Neuronal stem cell (in vitro differentiated cells): ENCODE measurements at regions not wholly inside any gene's neighbourhood (a gene's known extent, or its start where the extent isn't known, plus 50 kb on each side); places are given as distances from the start of the nearest gene placed in this dataset.
"Not testable (repeated sequence)": the region's sequence is repeated elsewhere in the genome, so short reads cannot be mapped to it uniquely, and the experiment has no call there.

ENCODE experiments used
- DNase-seq: peaks from one replicate; pipeline ENCODE4 v3.0.0-alpha.2; 2013; ENCODE audit warnings: low spot score
- H2AFZ ChIP-seq: one replicate; pipeline ENCODE4 v1.6.1; 2013; ENCODE audit warnings: mild to moderate bottlenecking, low read length, inconsistent platforms
- H2AK5ac ChIP-seq: 2 replicates; pipeline ENCODE4 v1.6.1; 2013; ENCODE audit warnings: low read depth, mild to moderate bottlenecking, inconsistent platforms, low read length, moderate library complexity, mixed read lengths
- H2BK120ac ChIP-seq: 2 replicates; pipeline ENCODE4 v1.6.1; 2013; ENCODE audit warnings: low read depth, mild to moderate bottlenecking, inconsistent platforms, low read length, moderate library complexity, mixed read lengths
- H2BK12ac ChIP-seq: one replicate; pipeline ENCODE4 v1.6.1; 2013; ENCODE audit warnings: low read length, inconsistent platforms
- H2BK15ac ChIP-seq: 2 replicates; pipeline ENCODE4 v1.6.1; 2013; ENCODE audit warnings: mild to moderate bottlenecking, low read length, inconsistent platforms, mixed read lengths
- H2BK5ac ChIP-seq: one replicate; pipeline ENCODE4 v1.6.1; 2013; ENCODE audit warnings: inconsistent platforms, mild to moderate bottlenecking, low read length, moderate library complexity
- H3K14ac ChIP-seq: one replicate; pipeline ENCODE4 v1.6.1; 2013; ENCODE audit warnings: low read length, inconsistent platforms
- H3K18ac ChIP-seq: 2 replicates; pipeline ENCODE4 v1.6.1; 2013; ENCODE audit warnings: low read length, inconsistent platforms
- H3K23ac ChIP-seq: 2 replicates; pipeline ENCODE4 v1.6.1; 2013; ENCODE audit warnings: low read depth, mild to moderate bottlenecking, mixed read lengths, low read length, inconsistent platforms; ENCODE audit not compliant: poor library complexity
- H3K27ac ChIP-seq: replicated peaks from 3 replicates; pipeline ENCODE4 v1.5.1; 2013; ENCODE audit warnings: low read length, inconsistent platforms
- H3K27me3 ChIP-seq, 3 experiments: 2 replicates each; pipeline ENCODE4 v1.6.1; 2013; ENCODE audit warnings: low read length in 3 of 3, mild to moderate bottlenecking in 2 of 3, inconsistent platforms in 1 of 3, low read depth in 1 of 3, mixed read lengths in 1 of 3, moderate library complexity in 1 of 3; ENCODE audit not compliant: control insufficient read depth in 3 of 3, insufficient read depth in 3 of 3
- H3K36me3 ChIP-seq, 2 donors: replicated peaks in 1 of 2; 2 replicates each; pipeline ENCODE4 v1.6.1; 2013; ENCODE audit warnings: low read length in 2 of 2; ENCODE audit not compliant: control insufficient read depth in 2 of 2, insufficient read depth in 2 of 2
- H3K4ac ChIP-seq: 2 replicates; pipeline ENCODE4 v1.6.1; 2013; ENCODE audit warnings: inconsistent platforms, mild to moderate bottlenecking, low read length, moderate library complexity
- H3K4me1 ChIP-seq, 2 donors: 1 replicate in 1 of 2; 2 replicates in 1 of 2; pipeline ENCODE4 v1.6.1; 2013; ENCODE audit warnings: low read length in 2 of 2, low read depth in 1 of 2; ENCODE audit not compliant: control insufficient read depth in 2 of 2, insufficient read depth in 1 of 2
- H3K4me2 ChIP-seq: one replicate; pipeline ENCODE4 v1.6.1; 2013; ENCODE audit warnings: mild to moderate bottlenecking, low read length, inconsistent platforms; ENCODE audit not compliant: insufficient read depth, poor library complexity, severe bottlenecking
- H3K4me3 ChIP-seq, 2 donors: 2 replicates each; pipeline ENCODE4 v1.5.1; 2013; ENCODE audit warnings: low read length in 2 of 2, mild to moderate bottlenecking in 2 of 2, inconsistent platforms in 1 of 2, moderate library complexity in 1 of 2
- H3K79me1 ChIP-seq: one replicate; pipeline ENCODE4 v1.6.1; 2013; ENCODE audit warnings: low read depth, mild to moderate bottlenecking, inconsistent platforms, low read length, moderate library complexity
- H3K9ac ChIP-seq: one replicate; pipeline ENCODE4 v1.6.1; 2013; ENCODE audit warnings: mild to moderate bottlenecking, low read depth, low read length, inconsistent platforms; ENCODE audit not compliant: poor library complexity
- H3K9me3 ChIP-seq, 2 donors: replicated peaks in 1 of 2; 2 replicates each; pipeline versions ENCODE3 to v1.6.1; 2013; ENCODE audit warnings: low read length in 2 of 2, mild to moderate bottlenecking in 2 of 2, inconsistent platforms in 1 of 2, low read depth in 1 of 2, mixed read lengths in 1 of 2, moderate library complexity in 1 of 2; ENCODE audit not compliant: control insufficient read depth in 2 of 2, insufficient read depth in 1 of 2
- H4K8ac ChIP-seq: one replicate; pipeline ENCODE4 v1.6.1; 2013; ENCODE audit warnings: low read depth, mild to moderate bottlenecking, inconsistent platforms, low read length, moderate library complexity
- H4K91ac ChIP-seq: one replicate; pipeline ENCODE4 v1.6.1; 2013; ENCODE audit warnings: low read length, low read depth, mild to moderate bottlenecking, inconsistent platforms; ENCODE audit not compliant: poor library complexity
- WGBS, 2 donors: extraction: QIAGEN DNeasy Blood & Tissue Kit; methylation state at CpG; one replicate each; pipeline ENCODE4 v1.1.7; 2013; ENCODE audit warnings: missing lambda C conversion rate in 2 of 2, mixed read lengths in 1 of 2; ENCODE audit not compliant: insufficient read length in 2 of 2, insufficient replicate concordance in 1 of 2; ENCODE audit errors: extremely low coverage in 2 of 2; 5-methylcytosine and 5-hydroxymethylcytosine counted together

DNA sequence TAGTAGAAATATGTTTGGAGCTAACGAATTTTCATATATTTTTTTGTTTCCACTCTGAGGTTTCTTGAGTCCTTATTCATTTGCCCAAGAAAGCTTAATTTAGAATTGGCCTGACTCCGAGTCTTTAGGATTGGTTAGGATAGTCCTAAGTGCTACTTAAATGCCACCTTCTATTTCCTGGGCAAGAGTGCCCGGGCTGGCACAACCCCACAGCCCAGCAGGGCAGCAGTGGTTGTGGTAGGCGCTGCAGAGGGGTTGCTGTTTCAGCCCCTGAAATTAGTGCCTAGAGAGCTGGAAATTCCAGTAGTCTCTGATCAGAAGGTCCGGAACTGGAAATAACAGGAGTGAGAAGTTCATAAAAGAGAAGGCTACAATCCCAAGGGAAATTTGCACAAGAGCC, 139.4 kb upstream of the TENT5A start:
- no peak overlapping the region for H3K4me3 ChIP-seq
- H3K36me3 ChIP-seq, result no peaks in the 10 kb centered on the region
- H3K79me1 ChIP-seq, result no peaks in the 10 kb centered on the region
- H3K9ac ChIP-seq, result no peak overlapping the region
- no peak overlapping the region for H2BK12ac ChIP-seq
- H4K8ac ChIP-seq, result no peak overlapping the region
- no peak overlapping the region for H2AFZ ChIP-seq
- no peak overlapping the region for H4K91ac ChIP-seq
- WGBS, 2 donors, result no CpG with 5 or more reads among the region's 5 CpGs
- no peak overlapping the region for H2BK15ac ChIP-seq
- no peak overlapping the region for H3K14ac ChIP-seq
- no peak overlapping the region for H2BK5ac ChIP-seq
- H3K23ac ChIP-seq, result no peak overlapping the region
- no peak for DNase-seq
- H3K18ac ChIP-seq, result no peak overlapping the region
- no peak overlapping the region for H2AK5ac ChIP-seq
- no peaks in the 10 kb centered on the region for H3K9me3 ChIP-seq
- no peak overlapping the region for H3K4ac ChIP-seq
- H3K27me3 ChIP-seq, result no peaks in the 10 kb centered on the region
- no peak overlapping the region for H3K4me2 ChIP-seq
- peaks cover 0 to 7% of the 10 kb centered on the region in 2 donors for H3K4me1 ChIP-seq
- no peak overlapping the region for H3K27ac ChIP-seq
- no peak overlapping the region for H2BK120ac ChIP-seq

DNA sequence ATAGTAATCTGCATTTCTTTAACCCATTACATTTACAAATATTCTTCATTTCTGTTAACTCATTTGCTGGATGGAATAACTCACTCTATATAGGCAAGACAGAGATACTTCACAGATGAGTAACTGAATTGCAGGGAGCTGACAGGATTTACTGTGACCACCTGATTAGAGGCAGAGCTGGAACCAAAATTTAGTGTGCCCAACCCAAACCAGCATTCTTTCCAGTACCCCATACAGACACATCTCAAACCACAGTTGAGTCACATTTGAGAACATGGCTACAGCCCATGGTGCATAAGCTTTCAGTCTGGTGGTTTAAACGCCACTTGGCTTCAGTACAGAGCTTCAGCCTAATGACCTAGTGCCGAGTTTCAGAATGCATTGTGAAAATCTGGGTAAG, 138.4 kb upstream of the TENT5A start:
- no peak overlapping the region for H2AK5ac ChIP-seq
- no peak overlapping the region for H3K4me3 ChIP-seq
- H3K4ac ChIP-seq, result no peak overlapping the region
- no peaks in the 10 kb centered on the region for H3K36me3 ChIP-seq
- H2BK120ac ChIP-seq, result no peak overlapping the region
- H4K8ac ChIP-seq, result no peak overlapping the region
- H3K23ac ChIP-seq, result no peak overlapping the region
- no peak overlapping the region for H3K4me2 ChIP-seq
- H3K9me3 ChIP-seq, result no peaks in the 10 kb centered on the region
- peaks cover 0 to 7% of the 10 kb centered on the region in 2 donors for H3K4me1 ChIP-seq
- H3K79me1 ChIP-seq, result no peaks in the 10 kb centered on the region
- no peak overlapping the region for H2AFZ ChIP-seq
- H3K27me3 ChIP-seq, result no peaks in the 10 kb centered on the region
- H2BK12ac ChIP-seq, result no peak overlapping the region
- no peak overlapping the region for H3K27ac ChIP-seq
- H3K14ac ChIP-seq, result no peak overlapping the region
- no peak overlapping the region for H2BK5ac ChIP-seq
- no peak overlapping the region for H3K18ac ChIP-seq
- no peak overlapping the region for H2BK15ac ChIP-seq
- no CpG with 5 or more reads among the region's 2 CpGs for WGBS, 2 donors
- no peak overlapping the region for H4K91ac ChIP-seq
- DNase-seq, result no peak
- no peak overlapping the region for H3K9ac ChIP-seq

DNA sequence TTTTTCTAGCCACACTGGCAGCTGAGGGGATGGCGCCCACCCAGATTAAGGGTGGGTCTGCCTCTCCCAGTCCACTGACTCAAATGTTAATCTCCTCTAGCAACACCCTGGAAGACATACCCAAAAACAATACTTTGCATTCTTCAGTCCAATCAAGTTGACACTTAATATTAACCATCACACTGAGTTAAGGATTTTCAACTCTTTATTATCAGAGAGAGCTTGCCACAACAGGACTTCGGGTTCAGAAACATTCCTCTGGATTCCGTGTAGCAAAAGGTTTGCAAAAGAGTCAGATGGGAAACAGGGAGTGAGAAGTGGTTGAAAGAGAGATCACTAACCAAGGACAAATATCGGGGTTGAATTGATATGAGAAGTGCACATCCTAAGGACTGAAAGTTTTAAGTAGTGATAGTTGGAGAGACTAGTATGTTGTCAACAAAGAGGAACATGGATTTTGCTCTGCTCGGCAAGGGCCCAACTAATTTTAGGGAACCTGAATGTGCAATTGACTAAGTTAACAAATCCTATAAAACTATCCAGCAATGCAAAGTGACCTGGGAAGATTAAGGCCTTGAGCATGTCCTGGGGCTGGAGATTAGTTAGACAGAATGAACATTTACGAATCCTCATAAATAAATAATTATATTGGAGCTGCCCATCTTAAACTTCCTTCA, 137.0 kb upstream of the TENT5A start:
- no peak overlapping the region for H2BK12ac ChIP-seq
- no peak overlapping the region for H3K27ac ChIP-seq
- no peak overlapping the region for H3K14ac ChIP-seq
- no peak for DNase-seq
- H3K4me3 ChIP-seq, result no peak overlapping the region
- no peak overlapping the region for H2BK5ac ChIP-seq
- H2BK15ac ChIP-seq, result no peak overlapping the region
- peaks cover 2% of the 10 kb centered on the region for H3K79me1 ChIP-seq
- H3K18ac ChIP-seq, result no peak overlapping the region
- WGBS, 2 donors, result no CpG with 5 or more reads among the region's 6 CpGs
- peaks cover 0 to 1% of the 10 kb centered on the region in 2 donors for H3K4me1 ChIP-seq
- H3K36me3 ChIP-seq, result no peaks in the 10 kb centered on the region
- no peaks in the 10 kb centered on the region for H3K9me3 ChIP-seq
- H3K27me3 ChIP-seq, result no peaks in the 10 kb centered on the region
- no peak overlapping the region for H2BK120ac ChIP-seq
- H2AFZ ChIP-seq, result no peak overlapping the region
- H4K91ac ChIP-seq, result no peak overlapping the region
- no peak overlapping the region for H3K4ac ChIP-seq
- no peak overlapping the region for H4K8ac ChIP-seq
- no peak overlapping the region for H3K23ac ChIP-seq
- no peak overlapping the region for H3K4me2 ChIP-seq
- H3K9ac ChIP-seq, result no peak overlapping the region
- H2AK5ac ChIP-seq, result no peak overlapping the region

DNA sequence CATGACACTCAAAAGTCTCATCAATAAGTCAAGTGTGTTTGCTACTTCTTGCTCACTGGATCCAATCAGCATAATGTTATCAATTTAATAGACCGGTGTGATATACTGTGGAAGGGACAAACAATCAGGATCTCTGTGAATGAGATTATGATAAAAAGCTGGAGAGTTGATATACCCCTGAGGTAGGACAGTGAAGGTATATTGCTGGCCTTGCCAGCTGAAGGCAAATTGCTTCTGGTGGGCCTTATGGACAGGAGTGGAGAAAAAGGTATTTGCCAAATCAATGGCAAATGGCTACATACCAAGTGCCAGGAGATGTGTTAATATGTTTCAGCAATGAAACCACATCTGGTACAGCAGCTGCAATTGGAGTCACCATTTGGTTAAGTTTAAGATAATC, 134.4 kb upstream of the TENT5A start:
- H3K4me1 ChIP-seq, H4K8ac ChIP-seq, H2AFZ ChIP-seq, H3K4me2 ChIP-seq, H2AK5ac ChIP-seq, H4K91ac ChIP-seq, H3K36me3 ChIP-seq, H3K9ac ChIP-seq, H2BK5ac ChIP-seq, H3K18ac ChIP-seq, H3K27me3 ChIP-seq, H3K9me3 ChIP-seq, H2BK15ac ChIP-seq, H3K27ac ChIP-seq, H3K4ac ChIP-seq, H2BK120ac ChIP-seq, H3K4me3 ChIP-seq, H2BK12ac ChIP-seq, H3K79me1 ChIP-seq, H3K14ac ChIP-seq, DNase-seq, H3K23ac ChIP-seq: not testable (repeated sequence)
- WGBS, 2 donors, result no CpG with 5 or more reads among the region's 1 CpG
